ENCODE measurements at regions not wholly inside any gene's neighbourhood (a gene's known extent, or its start where the extent isn't known, plus 50 kb on each side); places are given as distances from the start of the nearest gene placed in this dataset.

- CTCF ChIA-PET = no interaction called here
- H3K36me3 Mint-ChIP-seq (ENCODE audit: insufficient read depth, unreplicated experiment) = no peaks in the 10 kb centered on the region
- H3K4me3 Mint-ChIP-seq (ENCODE audit: low read depth, unreplicated experiment) = no peak overlapping the region
- peaks cover 4% of the 10 kb centered on the region for H3K9me3 Mint-ChIP-seq (ENCODE audit: low read depth, unreplicated experiment)
- no peak for DNase-seq
- intact Hi-C loops (cut with micrococcal nuclease; ENCODE audit: unreplicated experiment) = no loop called here
- no peak for TF ChIP-seq CTCF (IDR thresholded peaks at IDR 0.05; ENCODE audit: unreplicated experiment)
- no TSS peak for BruUV-seq (replicated peaks)
- no peaks in the 10 kb centered on the region for H3K4me1 Mint-ChIP-seq (ENCODE audit: low read depth, unreplicated experiment)
- H3K27me3 Mint-ChIP-seq (ENCODE audit: unreplicated experiment) = no peaks in the 10 kb centered on the region
- no peak overlapping the region for H3K27ac Mint-ChIP-seq (ENCODE audit: unreplicated experiment)
Observed at GRCh38 chr2:117101613-117102012, 712.9 kb upstream of the DDX18 start.

DNA sequence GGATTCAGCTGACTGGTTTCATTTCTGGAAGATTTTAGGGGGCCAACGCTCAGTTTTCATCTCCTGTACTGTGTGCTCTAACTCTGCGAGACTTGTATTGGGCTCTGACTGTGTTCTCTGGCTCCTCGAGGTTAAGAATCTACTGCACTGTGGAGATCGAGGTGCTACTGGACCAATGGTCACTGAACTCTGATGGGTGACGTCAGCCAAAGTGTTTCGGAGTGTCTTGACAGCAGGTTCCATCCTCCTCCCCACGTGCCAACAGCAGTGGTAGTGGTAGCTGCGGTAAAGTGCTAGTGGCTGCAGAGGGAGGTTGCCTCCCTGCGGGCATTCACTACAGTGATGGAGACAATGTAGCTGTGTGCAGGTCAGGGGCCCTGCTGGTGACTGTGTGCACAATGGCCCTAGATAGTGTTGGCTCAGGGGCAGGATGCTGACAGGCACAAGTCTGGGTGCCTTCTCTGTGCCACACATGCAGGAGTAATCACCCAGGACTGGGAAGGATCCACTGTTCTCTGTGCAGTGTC is 705.7 kb upstream of the DDX18 start:
- intact Hi-C loops (cut with micrococcal nuclease; ENCODE audit: unreplicated experiment) = no loop called here
- H3K27me3 Mint-ChIP-seq (ENCODE audit: unreplicated experiment) = no peaks in the 10 kb centered on the region
- no peak for DNase-seq
- no peak for TF ChIP-seq CTCF (IDR thresholded peaks at IDR 0.05; ENCODE audit: unreplicated experiment)
- peaks cover 8% of the 10 kb centered on the region for H3K4me1 Mint-ChIP-seq (ENCODE audit: low read depth, unreplicated experiment)
- no TSS peak for BruUV-seq (replicated peaks)
- CTCF ChIA-PET = interaction anchor here (0.6 kb wide), 1 partner anchor 59 kb away, joined by 3 read pairs; no protein-coding TSS in a partner anchor
- no peak overlapping the region for H3K4me3 Mint-ChIP-seq (ENCODE audit: low read depth, unreplicated experiment)
- H3K27ac Mint-ChIP-seq (ENCODE audit: unreplicated experiment) = no peak overlapping the region
- H3K9me3 Mint-ChIP-seq (ENCODE audit: low read depth, unreplicated experiment) = peaks cover 5% of the 10 kb centered on the region
- no peaks in the 10 kb centered on the region for H3K36me3 Mint-ChIP-seq (ENCODE audit: insufficient read depth, unreplicated experiment)

DNA sequence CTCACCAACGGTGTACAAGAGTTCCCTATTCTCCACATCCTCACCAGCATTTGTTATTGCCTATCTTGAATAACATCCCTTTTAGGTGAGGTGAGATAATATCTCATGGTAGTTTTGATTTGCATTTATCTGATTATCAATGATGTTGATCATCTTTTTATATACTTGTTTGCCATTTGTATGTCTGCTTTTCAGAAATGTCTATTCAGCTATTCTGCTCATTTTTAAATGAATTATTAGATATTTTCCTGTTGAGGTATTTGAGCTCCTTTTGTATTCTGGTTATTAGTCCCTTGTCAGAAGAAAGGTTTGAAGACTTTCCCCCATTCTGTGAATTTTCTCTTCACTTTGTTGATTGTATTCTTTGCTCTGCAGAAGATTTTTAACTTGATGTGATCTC is 695.5 kb upstream of the DDX18 start:
- DNase-seq = no peak
- Mint-ChIP-seq H3K27me3 (ENCODE audit: unreplicated experiment) (no peaks in the 10 kb centered on the region), H3K9me3 (ENCODE audit: low read depth, unreplicated experiment) (peaks cover 3% of the 10 kb centered on the region), H3K36me3 (ENCODE audit: insufficient read depth, unreplicated experiment) (no peaks in the 10 kb centered on the region), H3K4me1 (ENCODE audit: low read depth, unreplicated experiment) (no peaks in the 10 kb centered on the region), H3K4me3 (ENCODE audit: low read depth, unreplicated experiment) (no peak overlapping the region), H3K27ac (ENCODE audit: unreplicated experiment) (no peak overlapping the region)
- TF ChIP-seq CTCF (IDR thresholded peaks at IDR 0.05; ENCODE audit: unreplicated experiment) = no peak
- BruUV-seq (replicated peaks) = no TSS peak
- intact Hi-C loops (cut with micrococcal nuclease; ENCODE audit: unreplicated experiment) = no loop called here
- CTCF ChIA-PET = no interaction called here

DNA sequence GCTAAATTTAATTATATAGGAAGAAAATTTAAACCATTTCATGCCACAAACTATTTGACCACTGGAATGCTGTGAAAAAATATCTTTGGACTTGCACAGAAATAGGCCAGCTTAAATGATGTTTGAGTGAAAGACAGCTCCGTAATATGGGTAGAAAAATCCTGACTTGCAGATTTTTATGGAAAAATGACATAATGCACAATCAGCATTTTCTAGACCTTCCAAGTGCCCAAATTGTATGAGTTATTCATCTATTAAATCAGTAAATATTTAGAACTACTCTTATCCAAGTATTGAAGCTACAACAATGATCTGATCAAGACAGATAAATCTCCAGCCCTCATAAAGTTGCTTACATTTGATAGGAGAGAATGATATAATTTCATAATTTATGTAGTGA is 691.1 kb upstream of the DDX18 start:
- TF ChIP-seq CTCF (IDR thresholded peaks at IDR 0.05; ENCODE audit: unreplicated experiment) = no peak
- no peaks in the 10 kb centered on the region for H3K9me3 Mint-ChIP-seq (ENCODE audit: low read depth, unreplicated experiment)
- peaks cover 5% of the 10 kb centered on the region for H3K36me3 Mint-ChIP-seq (ENCODE audit: insufficient read depth, unreplicated experiment)
- intact Hi-C loops (cut with micrococcal nuclease; ENCODE audit: unreplicated experiment) = no loop called here
- no peak for DNase-seq
- no peaks in the 10 kb centered on the region for H3K27me3 Mint-ChIP-seq (ENCODE audit: unreplicated experiment)
- H3K27ac Mint-ChIP-seq (ENCODE audit: unreplicated experiment) = no peak overlapping the region
- CTCF ChIA-PET = no interaction called here
- H3K4me3 Mint-ChIP-seq (ENCODE audit: low read depth, unreplicated experiment) = no peak overlapping the region
- BruUV-seq (replicated peaks) = no TSS peak
- peaks cover 27% of the 10 kb centered on the region for H3K4me1 Mint-ChIP-seq (ENCODE audit: low read depth, unreplicated experiment)

Data from Calu3 (cell line).